SK-N-SH (cell line): ENCODE measurements at regions not wholly inside any gene's neighbourhood (a gene's known extent, or its start where the extent isn't known, plus 50 kb on each side); places are given as distances from the start of the nearest gene placed in this dataset.

ENCODE experiments used
- CTCF ChIA-PET: fragments of 300-600, 350-600 bp; formaldehyde crosslinking; extraction: SDS; loops from one replicate; lab custom pipeline; 2021; lab: Yijun Ruan, JAX
- POLR2A ChIA-PET: fragments of 350-600 bp; sonication (Branson Sonifier 250); formaldehyde crosslinking; extraction: SDS; loops from one replicate; lab custom pipeline; 2020; ENCODE audit warnings: antibody characterized with exemption, inconsistent platforms; lab: Yijun Ruan, JAX
- DNase-seq: peaks from one replicate; pipeline ENCODE4 v3.0.0; 2012
- H2AFZ ChIP-seq: fragments of 200-600 bp; sonication (generic); 2 replicates; pipeline ENCODE4 v1.8.1; 2016; ENCODE audit warnings: antibody characterized with exemption, mild to moderate bottlenecking, low read depth
- H3F3A ChIP-seq: fragments of 200-600 bp; sonication (generic); replicated peaks from 2 replicates; pipeline ENCODE3; 2016; ENCODE audit warnings: antibody characterized with exemption, mild to moderate bottlenecking; ENCODE audit not compliant: insufficient read depth
- H3K27ac ChIP-seq, 2 experiments: fragments of 200-500 bp in 1 of 2; fragments of 200-600 bp in 1 of 2; sonication (Bioruptor generic) in 1 of 2; sonication (generic), shearing (Covaris generic) in 1 of 2; 2 replicates each; pipeline versions ENCODE4 v1.5.1 to v1.6.1; 2014 to 2016; ENCODE audit warnings: low read depth in 2 of 2, inconsistent platforms in 1 of 2, low read length in 1 of 2, mild to moderate bottlenecking in 1 of 2, mixed read lengths in 1 of 2
- H3K27me3 ChIP-seq: fragments of 200-600 bp; sonication (generic), shearing (Covaris generic); 2 replicates; pipeline ENCODE4 v1.6.1; 2016; ENCODE audit warnings: mixed run types; ENCODE audit not compliant: insufficient read depth
- H3K36me3 ChIP-seq, 2 experiments: fragments of 200-500 bp in 1 of 2; fragments of 200-600 bp in 1 of 2; sonication (Bioruptor generic) in 1 of 2; sonication (generic) in 1 of 2; replicated peaks in 1 of 2; 2 replicates each; pipeline versions ENCODE3 to v1.5.1; 2014 to 2016; ENCODE audit warnings: low read length in 1 of 2, mild to moderate bottlenecking in 1 of 2; ENCODE audit not compliant: insufficient read depth in 2 of 2, control insufficient read depth in 1 of 2
- H3K4me1 ChIP-seq, 2 experiments: fragments of 200-500 bp in 1 of 2; fragments of 200-600 bp in 1 of 2; sonication (Bioruptor generic) in 1 of 2; sonication (generic), shearing (Covaris generic) in 1 of 2; 2 replicates each; pipeline versions ENCODE4 v1.5.1 to v1.6.1; 2014 to 2016; ENCODE audit warnings: low read depth in 1 of 2, low read length in 1 of 2, mixed run types in 1 of 2; ENCODE audit not compliant: insufficient read depth in 2 of 2, control insufficient read depth in 1 of 2
- H3K4me2 ChIP-seq: fragments of 200-600 bp; sonication (generic), shearing (Covaris generic); 2 replicates; pipeline ENCODE4 v1.6.1; 2017; ENCODE audit warnings: mixed run types
- H3K4me3 ChIP-seq, 2 experiments: fragments of 200-500 bp in 1 of 2; fragments of 200-600 bp in 1 of 2; sonication (Bioruptor generic) in 1 of 2; sonication (generic), shearing (Covaris generic) in 1 of 2; 2 replicates each; pipeline versions ENCODE4 v1.5.1 to v1.8.1; 2014 to 2016; ENCODE audit warnings: low read depth in 2 of 2, inconsistent platforms in 1 of 2, low read length in 1 of 2, mild to moderate bottlenecking in 1 of 2, mixed read lengths in 1 of 2, moderate library complexity in 1 of 2
- H3K79me2 ChIP-seq: fragments of 200-600 bp; sonication (generic); 2 replicates; pipeline ENCODE4 v1.8.1; 2017; ENCODE audit warnings: mild to moderate bottlenecking; ENCODE audit not compliant: insufficient read depth
- H3K9ac ChIP-seq: fragments of 200-600 bp; sonication (generic); 2 replicates; pipeline ENCODE4 v1.6.1; 2017; ENCODE audit warnings: mixed run types
- H3K9me2 ChIP-seq: fragments of 200-600 bp; sonication (generic); 2 replicates; pipeline ENCODE4 v1.6.1; 2017; ENCODE audit warnings: mixed run types
- H3K9me3 ChIP-seq: fragments of 200-600 bp; sonication (generic); 2 replicates; pipeline ENCODE4 v1.6.1; 2017; ENCODE audit warnings: mixed run types, mild to moderate bottlenecking, moderate library complexity
- H4K20me1 ChIP-seq: fragments of 200-600 bp; sonication (generic); 2 replicates; pipeline ENCODE4 v1.6.1; 2017; ENCODE audit warnings: mild to moderate bottlenecking, mixed run types; ENCODE audit not compliant: insufficient read depth
- EZH2phosphoT487 ChIP-seq: fragments of 200-600 bp; sonication (generic); IDR thresholded peaks from 2 replicates; pipeline ENCODE4 v1.6.1; 2017; ENCODE audit warnings: low read depth, mixed run types, mild to moderate bottlenecking, antibody characterized with exemption, moderate library complexity, borderline replicate concordance
- FOSL2 ChIP-seq: IDR thresholded peaks from 2 replicates; pipeline ENCODE4 v1.4.0; 2012; ENCODE audit warnings: low read depth, mild to moderate bottlenecking, moderate library complexity, borderline replicate concordance
- FOXM1 ChIP-seq: IDR thresholded peaks from 2 replicates; pipeline ENCODE4 v1.4.0; 2012; ENCODE audit warnings: low read depth, mild to moderate bottlenecking
- GABPA ChIP-seq: IDR thresholded peaks from 2 replicates; pipeline ENCODE4 v1.4.0; 2012; ENCODE audit warnings: low read depth, mild to moderate bottlenecking
- MAX ChIP-seq: IDR thresholded peaks from 2 replicates; pipeline ENCODE4 v1.4.0; 2012; ENCODE audit warnings: low read depth
- MEF2A ChIP-seq: IDR thresholded peaks from 2 replicates; pipeline ENCODE4 v1.4.0; 2012; ENCODE audit warnings: low read depth, borderline replicate concordance
- MXI1 ChIP-seq: IDR thresholded peaks from 2 replicates; pipeline ENCODE4 v1.6.1; 2012; ENCODE audit warnings: mild to moderate bottlenecking, low read depth, low read length, improper control_type of control experiment
- NFIC ChIP-seq: IDR thresholded peaks from 2 replicates; pipeline ENCODE4 v1.4.0; 2012; ENCODE audit warnings: borderline replicate concordance
- POLR2AphosphoS5 ChIP-seq: IDR thresholded peaks from 2 replicates; pipeline ENCODE4 v1.6.1; 2012; ENCODE audit warnings: low read depth, low read length
- RCOR1 ChIP-seq: fragments of 150-350 bp; IDR thresholded peaks from 2 replicates; pipeline ENCODE4 v1.6.1; 2017; ENCODE audit warnings: antibody characterized with exemption, low read length
- SIN3A ChIP-seq: IDR thresholded peaks from 2 replicates; pipeline ENCODE4 v1.6.1; 2012; ENCODE audit warnings: low read depth, mild to moderate bottlenecking, low read length, moderate library complexity, borderline replicate concordance
- SMC3 ChIP-seq: IDR thresholded peaks from 2 replicates; pipeline ENCODE4 v1.6.1; 2012; ENCODE audit warnings: low read depth, low read length, improper control_type of control experiment
- TAF1 ChIP-seq: IDR thresholded peaks from 2 replicates; pipeline ENCODE4 v1.6.1; 2012; ENCODE audit warnings: low read depth, mild to moderate bottlenecking, low read length, moderate library complexity, borderline replicate concordance
- WGBS: methylation state at CpG from one replicate; pipeline ENCODE4 v1.1.6; 2017; ENCODE audit warnings: low lambda C conversion rate; 5-methylcytosine and 5-hydroxymethylcytosine counted together
- TF ChIP-seq, protein P1 (sequence below): IDR thresholded peaks from 2 replicates; pipeline ENCODE4 v1.4.0; 2012; ENCODE audit warnings: low read depth, borderline replicate concordance
- TF ChIP-seq, protein P2 (sequence below): IDR thresholded peaks from 2 replicates; pipeline ENCODE4; 2012

DNA sequence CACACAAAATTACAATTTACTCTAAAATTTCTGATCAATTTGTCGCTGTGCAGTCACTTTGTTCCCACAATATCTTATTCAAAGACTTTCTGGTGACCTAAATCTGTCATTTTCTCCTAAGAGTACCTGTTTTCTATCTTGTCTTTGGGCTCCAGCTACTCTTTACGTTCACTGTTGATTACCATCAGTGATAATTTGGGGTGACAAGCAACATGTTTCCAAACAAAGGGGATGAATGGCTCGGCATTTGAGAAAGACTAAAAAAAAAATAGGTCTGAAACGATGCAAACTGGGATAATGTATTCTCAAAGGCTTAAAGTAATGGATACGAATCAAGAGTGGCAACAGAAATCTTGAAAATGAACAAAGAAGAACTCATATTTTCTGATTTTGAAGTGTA lies 205.2 kb upstream of the DAB2 start:
- Histone ChIP-seq H3K4me2 (no peak overlapping the region), H3K9me3 (no peaks in the 10 kb centered on the region), H3K9ac (no peak overlapping the region), H3K36me3 (no peaks in the 10 kb centered on the region), H3K79me2 (no peaks in the 10 kb centered on the region), H3F3A (no peaks in the 10 kb centered on the region), H3K4me3 (no peak overlapping the region), H2AFZ (no peak overlapping the region), H3K9me2 (no peaks in the 10 kb centered on the region), H3K27ac (no peak overlapping the region), H4K20me1 (no peaks in the 10 kb centered on the region), H3K4me1 (no peaks in the 10 kb centered on the region), H3K27me3 (no peaks in the 10 kb centered on the region)
- POLR2A ChIA-PET = interaction anchor here (0.7 kb wide), 1 partner anchor 13 kb away, joined by 3 read pairs; no protein-coding TSS in a partner anchor
- 6% methylated on average over 5 of the region's 5 CpGs for WGBS
- no peak for DNase-seq
- TF ChIP-seq SIN3A = no peak
- CTCF ChIA-PET = no interaction called here

GRCh38 chr5:39628348-39628747 lies 203.6 kb upstream of the DAB2 start:
- 41% methylated on average over 2 of the region's 2 CpGs for WGBS
- no peaks in the 10 kb centered on the region for H4K20me1 ChIP-seq
- ChIA-PET CTCF (no interaction called here), POLR2A (no interaction called here)
- H3K9ac ChIP-seq = no peak overlapping the region
- no peaks in the 10 kb centered on the region for H3K36me3 ChIP-seq
- no peaks in the 10 kb centered on the region for H3F3A ChIP-seq
- no peaks in the 10 kb centered on the region for H3K9me3 ChIP-seq
- no peak for TF ChIP-seq MXI1
- TF ChIP-seq SMC3 = no peak
- no peak for TF ChIP-seq FOSL2
- TF ChIP-seq, protein P1, sequence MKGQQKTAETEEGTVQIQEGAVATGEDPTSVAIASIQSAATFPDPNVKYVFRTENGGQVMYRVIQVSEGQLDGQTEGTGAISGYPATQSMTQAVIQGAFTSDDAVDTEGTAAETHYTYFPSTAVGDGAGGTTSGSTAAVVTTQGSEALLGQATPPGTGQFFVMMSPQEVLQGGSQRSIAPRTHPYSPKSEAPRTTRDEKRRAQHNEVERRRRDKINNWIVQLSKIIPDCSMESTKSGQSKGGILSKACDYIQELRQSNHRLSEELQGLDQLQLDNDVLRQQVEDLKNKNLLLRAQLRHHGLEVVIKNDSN = no peak
- TF ChIP-seq FOXM1 = no peak
- no peak for TF ChIP-seq EZH2phosphoT487
- TF ChIP-seq TAF1 = no peak
- no peak for TF ChIP-seq MEF2A
- no peak for TF ChIP-seq MAX
- TF ChIP-seq RCOR1 = no peak
- TF ChIP-seq NFIC = no peak
- TF ChIP-seq, protein P2, sequence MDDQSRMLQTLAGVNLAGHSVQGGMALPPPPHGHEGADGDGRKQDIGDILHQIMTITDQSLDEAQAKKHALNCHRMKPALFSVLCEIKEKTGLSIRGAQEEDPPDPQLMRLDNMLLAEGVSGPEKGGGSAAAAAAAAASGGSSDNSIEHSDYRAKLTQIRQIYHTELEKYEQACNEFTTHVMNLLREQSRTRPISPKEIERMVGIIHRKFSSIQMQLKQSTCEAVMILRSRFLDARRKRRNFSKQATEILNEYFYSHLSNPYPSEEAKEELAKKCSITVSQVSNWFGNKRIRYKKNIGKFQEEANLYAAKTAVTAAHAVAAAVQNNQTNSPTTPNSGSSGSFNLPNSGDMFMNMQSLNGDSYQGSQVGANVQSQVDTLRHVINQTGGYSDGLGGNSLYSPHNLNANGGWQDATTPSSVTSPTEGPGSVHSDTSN = no peak
- no peak for TF ChIP-seq GABPA
- no peak for TF ChIP-seq POLR2AphosphoS5
- H3K9me2 ChIP-seq = no peaks in the 10 kb centered on the region
- no peak overlapping the region for H3K27ac ChIP-seq
- no peaks in the 10 kb centered on the region for H3K4me1 ChIP-seq
- H3K4me3 ChIP-seq = no peak overlapping the region
- no peak overlapping the region for H3K4me2 ChIP-seq
- H2AFZ ChIP-seq = no peak overlapping the region
- DNase-seq = no peak
- no peaks in the 10 kb centered on the region for H3K27me3 ChIP-seq
- H3K79me2 ChIP-seq = no peaks in the 10 kb centered on the region
